MM.1S (cell line): ENCODE measurements at regions not wholly inside any gene's neighbourhood (a gene's known extent, or its start where the extent isn't known, plus 50 kb on each side); places are given as distances from the start of the nearest gene placed in this dataset.

Experiments
- EZH2phosphoT487 ChIP-seq: fragments of 300-600 bp; sonication (generic); IDR thresholded peaks from 2 replicates; pipeline ENCODE4 v1.6.1; 2018; ENCODE audit warnings: antibody characterized with exemption, low read length
- TF ChIP-seq, protein P1 (sequence below): fragments of 300-600 bp; sonication (generic); IDR thresholded peaks from 2 replicates; pipeline ENCODE4 v1.5.1; 2016; ENCODE audit warnings: antibody characterized with exemption, low read length, mixed read lengths

DNA sequence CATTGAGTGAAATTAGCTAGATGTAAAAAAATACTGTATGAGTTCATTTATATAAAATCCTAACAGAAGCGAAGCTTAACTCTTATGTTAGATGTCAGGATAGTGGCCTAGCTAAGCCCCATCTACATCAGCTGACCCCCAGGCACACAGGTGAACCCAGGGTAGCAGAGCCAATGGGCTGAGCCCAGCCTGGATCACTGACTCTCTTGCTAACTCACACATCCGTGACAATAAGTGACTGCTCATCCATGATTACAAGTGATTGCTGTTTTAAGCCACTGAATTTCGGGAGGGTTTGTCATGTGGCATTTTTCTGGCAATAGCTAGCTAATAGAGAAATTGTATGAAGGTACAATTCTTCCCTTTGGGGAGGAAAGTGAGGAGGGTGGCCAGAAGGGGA is 55.2 kb upstream of the COG2 start:
- TF ChIP-seq, protein P1, sequence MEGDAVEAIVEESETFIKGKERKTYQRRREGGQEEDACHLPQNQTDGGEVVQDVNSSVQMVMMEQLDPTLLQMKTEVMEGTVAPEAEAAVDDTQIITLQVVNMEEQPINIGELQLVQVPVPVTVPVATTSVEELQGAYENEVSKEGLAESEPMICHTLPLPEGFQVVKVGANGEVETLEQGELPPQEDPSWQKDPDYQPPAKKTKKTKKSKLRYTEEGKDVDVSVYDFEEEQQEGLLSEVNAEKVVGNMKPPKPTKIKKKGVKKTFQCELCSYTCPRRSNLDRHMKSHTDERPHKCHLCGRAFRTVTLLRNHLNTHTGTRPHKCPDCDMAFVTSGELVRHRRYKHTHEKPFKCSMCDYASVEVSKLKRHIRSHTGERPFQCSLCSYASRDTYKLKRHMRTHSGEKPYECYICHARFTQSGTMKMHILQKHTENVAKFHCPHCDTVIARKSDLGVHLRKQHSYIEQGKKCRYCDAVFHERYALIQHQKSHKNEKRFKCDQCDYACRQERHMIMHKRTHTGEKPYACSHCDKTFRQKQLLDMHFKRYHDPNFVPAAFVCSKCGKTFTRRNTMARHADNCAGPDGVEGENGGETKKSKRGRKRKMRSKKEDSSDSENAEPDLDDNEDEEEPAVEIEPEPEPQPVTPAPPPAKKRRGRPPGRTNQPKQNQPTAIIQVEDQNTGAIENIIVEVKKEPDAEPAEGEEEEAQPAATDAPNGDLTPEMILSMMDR, result no peak
- TF ChIP-seq EZH2phosphoT487, result no peak
